Calu3 (cell line): ENCODE measurements at regions not wholly inside any gene's neighbourhood (a gene's known extent, or its start where the extent isn't known, plus 50 kb on each side); places are given as distances from the start of the nearest gene placed in this dataset.

ENCODE experiments used
- BruUV-seq: library from RNA; stranded (reverse); fragments of 400-500 nt; replicated peaks from 2 replicates; lab custom pipeline; 2021; lab: Mats Ljungman, UMichigan
- CTCF ChIA-PET: fragments of 300-600 bp; sonication (Branson Sonifier 250); formaldehyde crosslinking; loops from one replicate; lab custom pipeline; 2022; ENCODE audit warnings: antibody characterized with exemption; lab: Charles Lee
- DNase-seq: peaks from one replicate; pipeline ENCODE4 v3.0.0; 2022
- H3K27ac Mint-ChIP-seq: one replicate; pipeline ENCODE4 v1.8.0; 2022; ENCODE audit warnings: mixed read lengths; ENCODE audit not compliant: unreplicated experiment
- H3K27me3 Mint-ChIP-seq: one replicate; pipeline ENCODE4 v1.8.0; 2022; ENCODE audit warnings: mixed read lengths; ENCODE audit not compliant: unreplicated experiment
- H3K36me3 Mint-ChIP-seq: one replicate; pipeline ENCODE4 v1.8.0; 2022; ENCODE audit warnings: mild to moderate bottlenecking, moderate library complexity, mixed read lengths; ENCODE audit not compliant: insufficient read depth, unreplicated experiment
- H3K4me1 Mint-ChIP-seq: one replicate; pipeline ENCODE4 v1.8.0; 2022; ENCODE audit warnings: mild to moderate bottlenecking, low read depth, mixed read lengths; ENCODE audit not compliant: unreplicated experiment
- H3K4me3 Mint-ChIP-seq: one replicate; pipeline ENCODE4 v1.8.0; 2022; ENCODE audit warnings: mild to moderate bottlenecking, low read depth, moderate library complexity, mixed read lengths; ENCODE audit not compliant: unreplicated experiment
- H3K9me3 Mint-ChIP-seq: one replicate; pipeline ENCODE4 v1.8.0; 2022; ENCODE audit warnings: low read depth, mixed read lengths; ENCODE audit not compliant: unreplicated experiment
- CTCF ChIP-seq: fragments of 200-600 bp; IDR thresholded peaks from one replicate; pipeline ENCODE4 v1.8.0; 2022; ENCODE audit warnings: antibody characterized with exemption; ENCODE audit not compliant: unreplicated experiment
- intact Hi-C: fragments of 100-400 bp; cut with micrococcal nuclease; formaldehyde crosslinking; loops from one replicate; pipeline ENCODE4 v1.10.0; 2022; ENCODE audit not compliant: unreplicated experiment

- CTCF ChIA-PET: no interaction called here
- no peak overlapping the region for H3K27ac Mint-ChIP-seq
- H3K9me3 Mint-ChIP-seq: peaks cover 3% of the 10 kb centered on the region
- no peak for DNase-seq
- intact Hi-C loops: no loop called here
- H3K4me3 Mint-ChIP-seq: no peak overlapping the region
- no TSS peak for BruUV-seq
- H3K36me3 Mint-ChIP-seq: no peaks in the 10 kb centered on the region
- no peak for TF ChIP-seq CTCF
- peaks cover under 1% of the 10 kb centered on the region for H3K4me1 Mint-ChIP-seq
- H3K27me3 Mint-ChIP-seq: no peaks in the 10 kb centered on the region
Observed at GRCh38 chr3:89572261-89572660, 464.8 kb downstream of the EPHA3 start.

- no peak overlapping the region for H3K27ac Mint-ChIP-seq
- no peak overlapping the region for H3K4me3 Mint-ChIP-seq
- H3K4me1 Mint-ChIP-seq: peaks cover 12% of the 10 kb centered on the region
- H3K9me3 Mint-ChIP-seq: no peaks in the 10 kb centered on the region
- H3K27me3 Mint-ChIP-seq: no peaks in the 10 kb centered on the region
- DNase-seq: no peak
- CTCF ChIA-PET: no interaction called here
- H3K36me3 Mint-ChIP-seq: no peaks in the 10 kb centered on the region
- no peak for TF ChIP-seq CTCF
- no TSS peak for BruUV-seq
- intact Hi-C loops: no loop called here
Observed at GRCh38 chr3:89576417-89576816, 469.0 kb downstream of the EPHA3 start.

- intact Hi-C loops: no loop called here
- no peaks in the 10 kb centered on the region for H3K9me3 Mint-ChIP-seq
- no peaks in the 10 kb centered on the region for H3K27me3 Mint-ChIP-seq
- CTCF ChIA-PET: no interaction called here
- no peak overlapping the region for H3K4me3 Mint-ChIP-seq
- no peaks in the 10 kb centered on the region for H3K36me3 Mint-ChIP-seq
- no peak for TF ChIP-seq CTCF
- BruUV-seq: no TSS peak
- DNase-seq: peak; percentile 36
- H3K4me1 Mint-ChIP-seq: peaks cover 12% of the 10 kb centered on the region
- H3K27ac Mint-ChIP-seq: no peak overlapping the region
Observed at GRCh38 chr3:89577637-89578530, 470.5 kb downstream of the EPHA3 start.

GRCh38 chr3:89580859-89581258 is 473.4 kb downstream of the EPHA3 start:
- no peak for TF ChIP-seq CTCF
- Mint-ChIP-seq H3K27me3 (no peaks in the 10 kb centered on the region), H3K27ac (no peak overlapping the region), H3K36me3 (no peaks in the 10 kb centered on the region), H3K4me1 (peaks cover 17% of the 10 kb centered on the region), H3K4me3 (no peak overlapping the region), H3K9me3 (no peaks in the 10 kb centered on the region)
- no peak for DNase-seq
- CTCF ChIA-PET: no interaction called here
- no TSS peak for BruUV-seq
- intact Hi-C loops: no loop called here
